GM18907 (cell line): ENCODE measurements at regions not wholly inside any gene's neighbourhood (a gene's known extent, or its start where the extent isn't known, plus 50 kb on each side); places are given as distances from the start of the nearest gene placed in this dataset.

Experiments used
- ATAC-seq: cut with Tn5 transposase; IDR thresholded peaks from one replicate; pipeline ENCODE4 v1.9.1; 2021; ENCODE audit warnings: mild to moderate bottlenecking, moderate library complexity; ENCODE audit not compliant: unreplicated experiment

GRCh38 chr3:72698154-72698917 is 149.9 kb downstream of the SHQ1 start:
- ATAC-seq: no peak

GRCh38 chr3:72697717-72698116 is 150.5 kb downstream of the SHQ1 start:
- ATAC-seq: no peak

GRCh38 chr3:72696815-72697214 is 151.4 kb downstream of the SHQ1 start:
- ATAC-seq: no peak

GRCh38 chr3:72694398-72694797 is 153.8 kb downstream of the SHQ1 start:
- ATAC-seq: no peak

- ATAC-seq: no peak
Observed at GRCh38 chr3:72692990-72693389, 155.3 kb downstream of the SHQ1 start.

- no peak for ATAC-seq
Observed at GRCh38 chr3:72690629-72691028, 157.6 kb downstream of the SHQ1 start.

- peak; percentile 64 for ATAC-seq
Observed at GRCh38 chr3:72682936-72683452, 165.3 kb downstream of the SHQ1 start.

- no peak for ATAC-seq
Observed at GRCh38 chr3:72681598-72681997, 166.6 kb downstream of the SHQ1 start.

GRCh38 chr3:72680766-72681165 is 167.5 kb downstream of the SHQ1 start:
- no peak for ATAC-seq

GRCh38 chr3:72679540-72680198 is 168.6 kb downstream of the SHQ1 start:
- ATAC-seq: no peak

GRCh38 chr3:72678867-72679266 is 169.4 kb downstream of the SHQ1 start:
- no peak for ATAC-seq

- ATAC-seq: no peak
Observed at GRCh38 chr3:72678380-72678779, 169.9 kb downstream of the SHQ1 start.

- ATAC-seq: no peak
Observed at GRCh38 chr3:72675243-72675642, 173.0 kb downstream of the SHQ1 start.

- ATAC-seq: no peak
Observed at GRCh38 chr3:72673011-72673771, 175.1 kb downstream of the SHQ1 start.

GRCh38 chr3:72669224-72669623 is 179.0 kb downstream of the SHQ1 start:
- no peak for ATAC-seq

GRCh38 chr3:72666447-72666755 is 181.8 kb downstream of the SHQ1 start:
- no peak for ATAC-seq

GRCh38 chr3:72665701-72666446 is 182.4 kb downstream of the SHQ1 start:
- ATAC-seq: no peak

GRCh38 chr3:72665103-72665502 is 183.1 kb downstream of the SHQ1 start:
- no peak for ATAC-seq

GRCh38 chr3:72664184-72664975 is 183.9 kb downstream of the SHQ1 start:
- ATAC-seq: no peak

GRCh38 chr3:72663429-72663828 is 184.8 kb downstream of the SHQ1 start:
- ATAC-seq: no peak
